ENCODE measurements at regions not wholly inside any gene's neighbourhood (a gene's known extent, or its start where the extent isn't known, plus 50 kb on each side); places are given as distances from the start of the nearest gene placed in this dataset.

DNA sequence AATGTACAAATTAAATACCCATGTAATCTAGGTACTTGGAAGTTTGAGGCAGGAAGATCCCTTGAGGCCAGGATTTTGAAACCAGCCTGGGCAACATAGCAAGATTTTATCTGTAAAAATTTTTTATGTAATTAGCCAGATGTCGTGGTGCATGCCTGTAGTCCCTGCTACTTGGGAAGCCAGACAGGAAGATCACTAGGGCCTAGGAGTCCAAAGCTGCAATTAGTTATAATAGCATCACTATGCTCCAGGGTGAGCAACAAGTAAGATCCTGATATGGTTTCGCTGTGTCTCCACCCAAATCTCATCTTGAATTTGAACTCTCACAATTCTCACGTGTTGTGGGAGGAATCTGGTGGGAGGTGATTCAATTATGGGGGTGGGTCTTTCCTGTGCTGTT is 535.8 kb downstream of the TENT5A start:
- Histone ChIP-seq H3K9me2 (ENCODE audit: insufficient read depth) (no peaks in the 10 kb centered on the region), H3K27me3 (ENCODE audit: insufficient read depth) (no peaks in the 10 kb centered on the region), H3K36me3 (ENCODE audit: insufficient read depth) (no peaks in the 10 kb centered on the region), H3K4me2 (no peak overlapping the region), H3K4me3 (no peak overlapping the region), H3K4me1 (ENCODE audit: insufficient read depth) (no peaks in the 10 kb centered on the region), H4K20me1 (replicated peaks; ENCODE audit: insufficient read depth) (no peaks in the 10 kb centered on the region), H3K27ac (ENCODE audit: low read depth) (no peak overlapping the region), H2AFZ (peak overlapping the region; percentile 57; the same call in 1 of the 2 replicates), H3F3A (replicated peaks; ENCODE audit: low read depth) (no peaks in the 10 kb centered on the region), H3K79me2 (replicated peaks; ENCODE audit: insufficient read depth) (no peaks in the 10 kb centered on the region)
- H3K4me3 Mint-ChIP-seq, result no peak overlapping the region
- H3K9me3 Mint-ChIP-seq, result peaks cover 5% of the 10 kb centered on the region
- H3K27me3 Mint-ChIP-seq (ENCODE audit: insufficient read depth, low read depth, poor library complexity), result no peaks in the 10 kb centered on the region
- DNase-seq (ENCODE audit: low spot score) (no peak), ATAC-seq (no peak)
- TF ChIP-seq EZH2 (IDR thresholded peaks at IDR 0.05; ENCODE audit: low read depth, unreplicated experiment), result no peak
- TF ChIP-seq ZNF114 (CRISPR knock-in tag; IDR thresholded peaks at IDR 0.05), result no peak
- TF ChIP-seq EZH2phosphoT487 (IDR thresholded peaks at IDR 0.05; ENCODE audit: unreplicated experiment), result no peak
- no peak for TF ChIP-seq JUNB (IDR thresholded peaks at IDR 0.05; ENCODE audit: unreplicated experiment)
- TF ChIP-seq STAT1 (IDR thresholded peaks at IDR 0.05; ENCODE audit: unreplicated experiment), result no peak
- TF ChIP-seq POLR2AphosphoS5 (IDR thresholded peaks at IDR 0.05; ENCODE audit: low read depth), result no peak
- TF ChIP-seq, protein P1, sequence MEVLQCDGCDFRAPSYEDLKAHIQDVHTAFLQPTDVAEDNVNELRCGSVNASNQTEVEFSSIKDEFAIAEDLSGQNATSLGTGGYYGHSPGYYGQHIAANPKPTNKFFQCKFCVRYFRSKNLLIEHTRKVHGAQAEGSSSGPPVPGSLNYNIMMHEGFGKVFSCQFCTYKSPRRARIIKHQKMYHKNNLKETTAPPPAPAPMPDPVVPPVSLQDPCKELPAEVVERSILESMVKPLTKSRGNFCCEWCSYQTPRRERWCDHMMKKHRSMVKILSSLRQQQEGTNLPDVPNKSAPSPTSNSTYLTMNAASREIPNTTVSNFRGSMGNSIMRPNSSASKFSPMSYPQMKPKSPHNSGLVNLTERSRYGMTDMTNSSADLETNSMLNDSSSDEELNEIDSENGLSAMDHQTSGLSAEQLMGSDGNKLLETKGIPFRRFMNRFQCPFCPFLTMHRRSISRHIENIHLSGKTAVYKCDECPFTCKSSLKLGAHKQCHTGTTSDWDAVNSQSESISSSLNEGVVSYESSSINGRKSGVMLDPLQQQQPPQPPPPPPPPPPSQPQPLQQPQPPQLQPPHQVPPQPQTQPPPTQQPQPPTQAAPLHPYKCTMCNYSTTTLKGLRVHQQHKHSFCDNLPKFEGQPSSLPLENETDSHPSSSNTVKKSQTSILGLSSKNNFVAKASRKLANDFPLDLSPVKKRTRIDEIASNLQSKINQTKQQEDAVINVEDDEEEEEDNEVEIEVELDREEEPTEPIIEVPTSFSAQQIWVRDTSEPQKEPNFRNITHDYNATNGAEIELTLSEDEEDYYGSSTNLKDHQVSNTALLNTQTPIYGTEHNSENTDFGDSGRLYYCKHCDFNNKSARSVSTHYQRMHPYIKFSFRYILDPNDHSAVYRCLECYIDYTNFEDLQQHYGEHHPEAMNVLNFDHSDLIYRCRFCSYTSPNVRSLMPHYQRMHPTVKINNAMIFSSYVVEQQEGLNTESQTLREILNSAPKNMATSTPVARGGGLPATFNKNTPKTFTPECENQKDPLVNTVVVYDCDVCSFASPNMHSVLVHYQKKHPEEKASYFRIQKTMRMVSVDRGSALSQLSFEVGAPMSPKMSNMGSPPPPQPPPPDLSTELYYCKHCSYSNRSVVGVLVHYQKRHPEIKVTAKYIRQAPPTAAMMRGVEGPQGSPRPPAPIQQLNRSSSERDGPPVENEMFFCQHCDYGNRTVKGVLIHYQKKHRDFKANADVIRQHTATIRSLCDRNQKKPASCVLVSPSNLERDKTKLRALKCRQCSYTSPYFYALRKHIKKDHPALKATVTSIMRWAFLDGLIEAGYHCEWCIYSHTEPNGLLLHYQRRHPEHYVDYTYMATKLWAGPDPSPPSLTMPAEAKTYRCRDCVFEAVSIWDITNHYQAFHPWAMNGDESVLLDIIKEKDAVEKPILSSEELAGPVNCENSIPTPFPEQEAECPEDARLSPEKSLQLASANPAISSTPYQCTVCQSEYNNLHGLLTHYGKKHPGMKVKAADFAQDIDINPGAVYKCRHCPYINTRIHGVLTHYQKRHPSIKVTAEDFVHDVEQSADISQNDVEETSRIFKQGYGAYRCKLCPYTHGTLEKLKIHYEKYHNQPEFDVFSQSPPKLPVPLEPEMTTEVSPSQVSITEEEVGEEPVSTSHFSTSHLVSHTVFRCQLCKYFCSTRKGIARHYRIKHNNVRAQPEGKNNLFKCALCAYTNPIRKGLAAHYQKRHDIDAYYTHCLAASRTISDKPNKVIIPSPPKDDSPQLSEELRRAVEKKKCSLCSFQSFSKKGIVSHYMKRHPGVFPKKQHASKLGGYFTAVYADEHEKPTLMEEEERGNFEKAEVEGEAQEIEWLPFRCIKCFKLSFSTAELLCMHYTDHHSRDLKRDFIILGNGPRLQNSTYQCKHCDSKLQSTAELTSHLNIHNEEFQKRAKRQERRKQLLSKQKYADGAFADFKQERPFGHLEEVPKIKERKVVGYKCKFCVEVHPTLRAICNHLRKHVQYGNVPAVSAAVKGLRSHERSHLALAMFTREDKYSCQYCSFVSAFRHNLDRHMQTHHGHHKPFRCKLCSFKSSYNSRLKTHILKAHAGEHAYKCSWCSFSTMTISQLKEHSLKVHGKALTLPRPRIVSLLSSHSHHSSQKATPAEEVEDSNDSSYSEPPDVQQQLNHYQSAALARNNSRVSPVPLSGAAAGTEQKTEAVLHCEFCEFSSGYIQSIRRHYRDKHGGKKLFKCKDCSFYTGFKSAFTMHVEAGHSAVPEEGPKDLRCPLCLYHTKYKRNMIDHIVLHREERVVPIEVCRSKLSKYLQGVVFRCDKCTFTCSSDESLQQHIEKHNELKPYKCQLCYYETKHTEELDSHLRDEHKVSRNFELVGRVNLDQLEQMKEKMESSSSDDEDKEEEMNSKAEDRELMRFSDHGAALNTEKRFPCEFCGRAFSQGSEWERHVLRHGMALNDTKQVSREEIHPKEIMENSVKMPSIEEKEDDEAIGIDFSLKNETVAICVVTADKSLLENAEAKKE (CRISPR knock-in tag; IDR thresholded peaks at IDR 0.05), result no peak
- TF ChIP-seq, protein P2, sequence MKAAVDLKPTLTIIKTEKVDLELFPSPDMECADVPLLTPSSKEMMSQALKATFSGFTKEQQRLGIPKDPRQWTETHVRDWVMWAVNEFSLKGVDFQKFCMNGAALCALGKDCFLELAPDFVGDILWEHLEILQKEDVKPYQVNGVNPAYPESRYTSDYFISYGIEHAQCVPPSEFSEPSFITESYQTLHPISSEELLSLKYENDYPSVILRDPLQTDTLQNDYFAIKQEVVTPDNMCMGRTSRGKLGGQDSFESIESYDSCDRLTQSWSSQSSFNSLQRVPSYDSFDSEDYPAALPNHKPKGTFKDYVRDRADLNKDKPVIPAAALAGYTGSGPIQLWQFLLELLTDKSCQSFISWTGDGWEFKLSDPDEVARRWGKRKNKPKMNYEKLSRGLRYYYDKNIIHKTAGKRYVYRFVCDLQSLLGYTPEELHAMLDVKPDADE (IDR thresholded peaks at IDR 0.05), result no peak
- TF ChIP-seq ZNF331 (CRISPR knock-in tag; IDR thresholded peaks at IDR 0.05; ENCODE audit: low read depth), result no peak
- TF ChIP-seq, protein P3, sequence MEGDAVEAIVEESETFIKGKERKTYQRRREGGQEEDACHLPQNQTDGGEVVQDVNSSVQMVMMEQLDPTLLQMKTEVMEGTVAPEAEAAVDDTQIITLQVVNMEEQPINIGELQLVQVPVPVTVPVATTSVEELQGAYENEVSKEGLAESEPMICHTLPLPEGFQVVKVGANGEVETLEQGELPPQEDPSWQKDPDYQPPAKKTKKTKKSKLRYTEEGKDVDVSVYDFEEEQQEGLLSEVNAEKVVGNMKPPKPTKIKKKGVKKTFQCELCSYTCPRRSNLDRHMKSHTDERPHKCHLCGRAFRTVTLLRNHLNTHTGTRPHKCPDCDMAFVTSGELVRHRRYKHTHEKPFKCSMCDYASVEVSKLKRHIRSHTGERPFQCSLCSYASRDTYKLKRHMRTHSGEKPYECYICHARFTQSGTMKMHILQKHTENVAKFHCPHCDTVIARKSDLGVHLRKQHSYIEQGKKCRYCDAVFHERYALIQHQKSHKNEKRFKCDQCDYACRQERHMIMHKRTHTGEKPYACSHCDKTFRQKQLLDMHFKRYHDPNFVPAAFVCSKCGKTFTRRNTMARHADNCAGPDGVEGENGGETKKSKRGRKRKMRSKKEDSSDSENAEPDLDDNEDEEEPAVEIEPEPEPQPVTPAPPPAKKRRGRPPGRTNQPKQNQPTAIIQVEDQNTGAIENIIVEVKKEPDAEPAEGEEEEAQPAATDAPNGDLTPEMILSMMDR (conservative IDR thresholded peaks at IDR 0.05; ENCODE audit: low read depth in 2 of 2), result no peak
- TF ChIP-seq NANOG (IDR thresholded peaks at IDR 0.05; ENCODE audit: borderline replicate concordance), result no peak
- TF ChIP-seq, protein P4, sequence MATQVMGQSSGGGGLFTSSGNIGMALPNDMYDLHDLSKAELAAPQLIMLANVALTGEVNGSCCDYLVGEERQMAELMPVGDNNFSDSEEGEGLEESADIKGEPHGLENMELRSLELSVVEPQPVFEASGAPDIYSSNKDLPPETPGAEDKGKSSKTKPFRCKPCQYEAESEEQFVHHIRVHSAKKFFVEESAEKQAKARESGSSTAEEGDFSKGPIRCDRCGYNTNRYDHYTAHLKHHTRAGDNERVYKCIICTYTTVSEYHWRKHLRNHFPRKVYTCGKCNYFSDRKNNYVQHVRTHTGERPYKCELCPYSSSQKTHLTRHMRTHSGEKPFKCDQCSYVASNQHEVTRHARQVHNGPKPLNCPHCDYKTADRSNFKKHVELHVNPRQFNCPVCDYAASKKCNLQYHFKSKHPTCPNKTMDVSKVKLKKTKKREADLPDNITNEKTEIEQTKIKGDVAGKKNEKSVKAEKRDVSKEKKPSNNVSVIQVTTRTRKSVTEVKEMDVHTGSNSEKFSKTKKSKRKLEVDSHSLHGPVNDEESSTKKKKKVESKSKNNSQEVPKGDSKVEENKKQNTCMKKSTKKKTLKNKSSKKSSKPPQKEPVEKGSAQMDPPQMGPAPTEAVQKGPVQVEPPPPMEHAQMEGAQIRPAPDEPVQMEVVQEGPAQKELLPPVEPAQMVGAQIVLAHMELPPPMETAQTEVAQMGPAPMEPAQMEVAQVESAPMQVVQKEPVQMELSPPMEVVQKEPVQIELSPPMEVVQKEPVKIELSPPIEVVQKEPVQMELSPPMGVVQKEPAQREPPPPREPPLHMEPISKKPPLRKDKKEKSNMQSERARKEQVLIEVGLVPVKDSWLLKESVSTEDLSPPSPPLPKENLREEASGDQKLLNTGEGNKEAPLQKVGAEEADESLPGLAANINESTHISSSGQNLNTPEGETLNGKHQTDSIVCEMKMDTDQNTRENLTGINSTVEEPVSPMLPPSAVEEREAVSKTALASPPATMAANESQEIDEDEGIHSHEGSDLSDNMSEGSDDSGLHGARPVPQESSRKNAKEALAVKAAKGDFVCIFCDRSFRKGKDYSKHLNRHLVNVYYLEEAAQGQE (IDR thresholded peaks at IDR 0.05; ENCODE audit: unreplicated experiment), result no peak
- TF ChIP-seq CREB1 (CRISPR knock-in tag; IDR thresholded peaks at IDR 0.05; ENCODE audit: low read depth), result no peak
- H3K36me3 Mint-ChIP-seq (ENCODE audit: low read depth), result 0 out of 3 replicates have a peak, but pooled peaks cover 4% of the 10 kb centered on the region
- no peaks in the 10 kb centered on the region for H3K4me1 Mint-ChIP-seq
- no peak overlapping the region for H3K27ac Mint-ChIP-seq

All from GM23338 (cell line).